Fibroblast of skin of abdomen (primary cell): ENCODE measurements at regions not wholly inside any gene's neighbourhood (a gene's known extent, or its start where the extent isn't known, plus 50 kb on each side); places are given as distances from the start of the nearest gene placed in this dataset.

Experiments used
- DNase-seq: peaks from one replicate; pipeline ENCODE4 v3.0.0-alpha.2; 2013

- DNase-seq = no peak
Observed at GRCh38 chr9:90285946-90286345, 356.7 kb downstream of the DIRAS2 start.

DNA sequence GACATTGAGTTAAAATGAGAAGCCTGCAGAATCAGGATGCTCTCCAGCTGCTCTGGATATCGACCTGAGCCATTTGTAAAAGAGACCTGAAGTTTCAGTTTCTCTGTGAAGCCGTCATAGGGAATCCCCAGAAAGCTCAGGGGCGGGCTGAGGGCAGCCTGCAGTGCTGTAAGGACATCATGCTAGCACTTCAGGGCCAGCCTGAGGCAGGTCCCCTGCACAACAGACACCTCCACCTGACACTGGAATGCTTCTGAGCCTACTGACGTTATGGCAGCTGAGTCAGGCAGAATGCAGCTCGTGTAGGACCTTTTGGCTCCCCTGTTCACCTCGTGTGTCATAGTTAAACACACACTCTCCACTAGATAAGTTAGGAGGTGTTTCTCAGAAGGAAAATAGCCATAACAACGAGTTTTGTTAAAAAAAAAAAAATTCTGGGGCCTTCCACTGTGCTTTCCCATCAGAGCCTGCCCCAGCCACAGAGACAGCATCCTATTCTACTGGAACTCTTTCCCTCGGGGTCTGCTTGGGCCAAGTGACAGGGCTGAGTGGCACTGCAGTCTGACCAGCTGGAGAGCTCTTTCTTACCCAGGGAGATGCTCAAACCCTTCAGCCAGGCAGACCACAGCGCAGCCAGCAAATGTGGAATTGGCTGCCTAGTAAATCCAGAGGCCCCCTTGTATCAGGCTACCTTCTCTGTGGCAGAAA is 354.9 kb downstream of the DIRAS2 start:
- DNase-seq = no peak

DNA sequence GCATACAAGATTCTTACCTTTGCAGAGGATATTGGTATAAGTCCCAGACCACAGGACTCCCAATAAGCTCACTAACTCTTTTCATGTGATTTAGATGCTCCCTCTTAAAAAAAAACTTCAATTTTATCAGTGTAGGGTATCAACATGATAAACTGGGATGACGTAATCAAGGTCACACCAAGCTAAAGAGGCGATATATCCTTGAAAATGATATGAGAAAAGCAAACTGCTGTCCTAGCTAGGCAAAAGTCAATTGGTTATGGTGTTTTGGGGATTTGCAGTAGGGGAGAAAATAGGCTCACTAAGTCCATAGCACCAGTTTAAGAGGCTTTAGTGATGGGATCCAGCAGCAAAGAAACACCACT is 354.4 kb downstream of the DIRAS2 start:
- no peak for DNase-seq

GRCh38 chr9:90290716-90291485 is 351.7 kb downstream of the DIRAS2 start:
- no peak for DNase-seq

DNA sequence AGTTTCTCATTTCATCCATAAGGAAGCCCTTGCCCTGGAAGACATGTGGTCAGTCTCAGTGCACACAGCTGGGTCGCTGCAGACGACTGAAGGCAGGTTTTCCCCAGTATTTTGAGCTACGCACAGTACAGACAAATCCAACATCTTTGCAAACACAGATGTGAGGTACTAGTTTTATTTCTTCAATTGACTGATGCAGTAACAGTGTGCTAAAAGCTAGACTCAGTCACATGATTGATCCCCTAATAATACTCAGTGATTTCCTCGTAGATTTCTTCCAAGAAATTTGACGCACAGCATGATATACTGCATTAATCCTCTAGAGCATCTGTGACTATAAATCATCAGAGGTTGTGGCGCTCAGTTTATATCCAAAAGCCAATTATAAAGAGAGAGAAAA is 346.1 kb downstream of the DIRAS2 start:
- DNase-seq = peak; percentile 27

DNA sequence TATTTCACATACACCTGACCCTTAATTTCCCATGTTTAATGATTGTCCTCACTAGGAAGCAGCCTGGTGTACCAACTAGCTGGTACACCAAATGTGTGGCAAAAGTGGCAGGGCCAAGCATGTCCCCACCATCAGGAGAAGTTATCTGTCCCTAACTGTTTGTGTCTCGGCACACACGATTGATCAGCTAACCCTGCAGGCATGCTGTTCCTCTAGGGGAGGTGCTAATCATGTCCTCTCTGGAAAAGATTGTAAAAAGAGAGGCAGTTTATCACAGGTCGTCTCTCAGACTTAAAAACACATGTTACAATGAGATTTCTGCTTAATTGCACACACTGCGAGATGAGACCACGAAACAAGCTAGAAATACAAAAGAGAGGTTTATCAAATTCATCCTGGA is 342.7 kb downstream of the DIRAS2 start:
- DNase-seq = no peak

GRCh38 chr9:90300611-90301276 is 341.9 kb downstream of the DIRAS2 start:
- DNase-seq = no peak

DNA sequence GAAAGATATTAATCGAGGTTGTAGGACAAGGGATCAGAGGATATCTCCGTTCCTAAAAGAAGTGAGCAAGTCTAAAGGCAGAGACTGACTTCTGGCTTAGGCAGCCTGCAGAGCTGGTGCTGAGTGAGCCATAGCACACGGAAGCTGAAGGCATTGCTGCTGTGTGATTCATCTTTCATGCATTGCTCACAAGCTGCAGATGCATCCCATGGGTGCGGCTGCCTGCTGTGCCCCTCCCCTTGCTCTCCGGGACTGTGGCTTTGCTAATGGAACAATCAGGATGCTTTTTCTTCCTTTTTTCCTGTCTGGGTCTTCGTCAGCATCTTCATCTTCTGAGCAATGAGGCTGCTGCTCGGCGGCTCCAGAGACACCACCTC is 341.4 kb downstream of the DIRAS2 start:
- peak; percentile 95 for DNase-seq

- no peak for DNase-seq
Observed at GRCh38 chr9:90303655-90304054, 339.0 kb downstream of the DIRAS2 start.

DNA sequence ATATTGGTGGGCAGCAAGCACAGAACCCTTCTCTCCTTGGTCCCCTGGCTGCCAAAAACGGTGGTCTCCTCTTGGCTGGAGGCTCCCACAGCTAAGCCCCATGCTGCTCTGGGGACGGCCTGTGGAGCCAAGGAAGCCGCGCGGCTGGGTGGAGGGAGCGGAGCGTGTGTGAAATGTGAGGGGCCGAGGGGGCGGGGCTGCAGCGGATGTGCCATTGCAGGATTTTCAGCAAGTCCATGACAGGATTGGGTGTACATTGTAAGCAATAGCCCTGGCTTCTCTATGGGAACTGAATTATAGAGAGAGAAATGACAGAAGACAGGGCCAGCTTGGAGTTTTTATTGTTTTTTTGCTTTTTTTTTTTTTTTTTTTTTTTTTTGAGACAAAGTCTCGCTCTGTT is 336.5 kb downstream of the DIRAS2 start:
- no peak for DNase-seq

DNA sequence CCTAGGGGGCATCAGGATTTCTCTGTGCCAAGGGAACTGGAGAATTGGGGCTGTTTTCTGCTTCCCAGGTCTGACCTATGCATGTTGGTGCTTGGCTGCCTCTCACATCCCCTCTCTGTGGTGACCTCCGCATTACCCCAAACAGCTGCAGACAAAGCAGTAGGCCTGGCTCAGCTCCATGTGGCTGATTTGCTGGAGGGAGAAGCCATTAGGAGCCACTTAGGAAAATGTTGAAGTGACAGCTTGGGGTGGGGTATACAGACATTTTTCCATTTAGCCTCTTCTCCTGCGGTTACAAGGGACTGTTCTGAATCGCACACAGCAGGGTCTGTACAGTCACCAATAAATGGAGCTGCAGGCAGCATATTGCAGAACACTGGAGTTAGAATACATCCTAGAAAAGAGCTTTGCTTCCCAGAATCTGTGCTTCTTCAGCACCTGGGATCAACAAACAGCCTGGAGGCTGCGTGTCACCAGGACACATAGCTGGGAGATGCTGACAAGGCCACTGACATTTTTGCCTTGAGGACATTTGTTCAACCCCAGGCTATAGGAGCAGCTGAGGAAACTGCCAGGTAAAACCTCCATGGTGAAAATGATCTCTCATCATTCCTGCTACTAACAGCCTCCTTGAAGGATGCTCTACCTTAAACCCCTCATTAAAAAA is 335.3 kb downstream of the DIRAS2 start:
- no peak for DNase-seq

DNA sequence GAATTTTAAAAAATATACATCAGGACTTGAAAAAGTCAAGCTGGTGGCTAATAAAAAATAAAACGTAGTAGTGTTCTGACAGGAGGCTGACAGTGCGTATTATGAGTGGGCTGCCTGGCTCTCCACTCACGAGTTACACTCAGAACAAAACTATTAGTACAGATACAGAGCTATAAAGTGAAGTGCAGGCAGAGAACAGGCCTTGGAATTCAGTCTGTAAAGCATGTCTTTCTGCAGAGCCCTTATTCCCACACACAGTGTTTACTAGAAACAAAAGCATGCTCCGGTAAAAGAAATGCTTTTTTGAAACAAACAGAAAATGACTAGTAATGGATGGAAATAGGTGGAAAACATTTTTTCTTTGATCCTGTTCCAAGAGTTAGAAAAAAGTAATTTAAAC is 334.7 kb downstream of the DIRAS2 start:
- no peak for DNase-seq

DNA sequence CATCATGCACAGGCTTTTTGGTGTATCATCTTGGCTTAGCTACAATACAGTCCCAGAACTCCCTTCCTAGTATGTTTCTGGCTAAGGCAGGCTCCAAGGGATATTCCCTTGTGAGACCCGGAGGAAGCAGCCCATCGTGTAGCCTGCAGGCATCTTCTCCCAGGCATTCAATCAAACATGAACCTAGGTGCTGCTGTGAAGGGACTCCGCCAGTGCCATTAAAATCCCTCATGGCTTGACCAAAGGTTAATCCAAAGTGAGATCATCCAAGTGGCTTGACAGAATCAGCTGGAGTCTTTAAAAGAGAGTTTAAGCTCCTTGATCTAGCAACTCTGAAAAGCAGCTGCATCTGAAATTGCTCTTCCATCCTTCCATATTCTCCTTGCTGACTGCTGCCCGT is 333.9 kb downstream of the DIRAS2 start:
- DNase-seq = no peak

- no peak for DNase-seq
Observed at GRCh38 chr9:90309809-90310520, 332.7 kb downstream of the DIRAS2 start.

- DNase-seq = no peak
Observed at GRCh38 chr9:90310521-90310876, 332.1 kb downstream of the DIRAS2 start.

DNA sequence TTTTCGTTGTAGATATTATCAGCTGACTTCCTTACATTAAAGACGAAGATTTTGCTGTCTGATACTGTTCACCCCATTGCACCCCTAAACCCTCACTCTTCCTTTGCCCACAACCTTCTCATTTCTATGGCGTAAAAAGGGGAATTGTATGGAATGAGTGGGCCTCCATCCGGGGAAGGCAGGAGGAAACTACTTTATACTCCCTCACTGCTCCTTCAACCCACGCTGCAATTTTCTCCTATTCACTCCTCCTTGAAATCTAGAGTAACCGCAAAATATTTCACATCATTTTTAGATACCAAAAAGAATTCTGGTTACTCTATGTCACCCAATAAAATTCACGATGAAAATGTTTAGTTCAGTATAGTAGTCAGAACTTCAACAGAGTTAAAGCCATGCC is 330.8 kb downstream of the DIRAS2 start:
- no peak for DNase-seq

- no peak for DNase-seq
Observed at GRCh38 chr9:90322296-90322695, 320.3 kb downstream of the DIRAS2 start.

DNA sequence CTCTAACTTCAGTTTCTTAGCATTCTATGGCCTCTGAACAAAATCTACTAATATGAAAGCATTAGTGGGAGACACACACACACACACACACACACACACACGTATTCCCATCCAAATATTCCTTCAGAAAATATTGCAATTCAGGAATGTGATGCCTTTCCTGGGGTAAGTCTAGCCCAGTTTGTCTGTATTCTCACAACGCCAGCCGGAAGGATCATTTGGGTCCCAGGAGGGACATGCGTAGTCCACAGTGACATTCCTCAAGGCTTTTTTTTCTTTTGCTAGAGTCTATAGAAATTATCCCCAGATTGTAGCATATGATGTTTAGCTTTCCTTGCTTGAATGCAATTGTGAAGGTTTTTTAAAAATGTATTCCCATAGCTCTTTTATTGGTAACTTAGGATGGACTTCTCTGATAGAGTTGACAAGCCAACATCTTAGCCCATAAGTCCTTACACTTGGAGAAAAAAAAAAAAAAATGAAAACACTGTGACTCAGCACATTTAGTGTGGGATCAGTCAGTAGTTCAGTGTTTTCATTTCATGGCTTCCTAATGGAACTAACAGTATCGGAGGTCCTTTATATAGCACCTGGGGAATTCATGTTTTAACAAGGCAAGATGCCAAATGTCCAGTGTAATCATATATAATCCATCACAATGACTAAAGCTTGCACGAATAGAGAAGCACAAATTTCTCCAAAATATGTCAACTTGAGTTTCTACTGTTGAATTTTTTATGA is 316.5 kb downstream of the DIRAS2 start:
- peak; percentile 69 for DNase-seq

DNA sequence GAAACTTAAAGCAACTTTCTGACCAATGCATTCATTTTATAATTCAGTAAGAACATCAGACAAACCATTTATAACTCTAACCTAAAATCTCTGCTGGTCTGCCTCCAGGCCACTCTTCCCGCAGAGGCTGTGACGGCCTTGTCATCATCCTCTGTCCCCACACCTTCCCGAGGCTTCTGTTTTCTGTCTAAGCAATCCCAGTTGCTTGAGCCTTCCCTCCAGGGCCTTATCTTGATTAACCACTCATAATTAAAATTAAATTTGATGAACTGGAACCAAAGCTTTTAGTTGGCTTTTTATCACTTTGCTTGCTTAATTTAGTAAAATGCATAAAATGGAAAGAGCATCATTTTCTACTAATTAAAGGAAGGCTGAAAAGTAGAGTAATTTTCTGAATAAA is 312.4 kb downstream of the DIRAS2 start:
- DNase-seq = no peak

DNA sequence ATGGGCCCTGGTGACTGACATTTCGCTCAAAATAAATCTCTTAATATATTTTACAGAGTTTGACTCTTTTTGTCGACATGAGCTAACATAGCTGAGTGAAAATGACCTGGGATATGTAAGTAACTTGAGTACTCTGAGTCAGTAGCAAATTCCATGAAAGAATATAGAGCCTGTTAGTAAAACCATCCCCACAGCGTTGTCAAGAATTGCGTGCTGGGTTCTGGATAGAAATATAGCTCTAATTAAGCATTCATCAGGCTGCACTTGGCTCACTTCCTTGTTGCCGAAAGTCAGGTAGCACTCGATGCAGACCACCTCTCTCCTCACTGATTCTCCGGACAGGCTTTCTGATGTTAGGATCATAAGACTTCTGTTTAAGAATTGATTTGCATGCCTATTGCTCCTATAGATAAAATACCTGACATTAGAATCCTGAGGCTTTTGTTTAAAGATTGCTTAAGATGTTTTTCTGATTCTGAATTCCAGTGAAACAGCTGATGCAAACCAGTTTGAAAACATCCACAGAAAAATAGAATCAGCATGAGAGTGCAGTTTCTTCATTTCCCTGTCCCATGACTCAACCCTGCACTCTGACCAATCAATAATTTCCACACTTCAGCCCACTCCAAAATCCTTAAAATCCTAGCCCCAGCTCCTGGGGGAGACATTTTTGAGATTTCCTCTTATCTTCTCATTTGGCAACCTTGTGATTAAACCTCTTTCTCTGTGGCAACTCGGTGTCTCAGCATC is 310.6 kb downstream of the DIRAS2 start:
- DNase-seq = peak; percentile 78

GRCh38 chr9:90333226-90333625 is 309.4 kb downstream of the DIRAS2 start:
- DNase-seq = peak; percentile 25
